ENCODE measurements at regions not wholly inside any gene's neighbourhood (a gene's known extent, or its start where the extent isn't known, plus 50 kb on each side); places are given as distances from the start of the nearest gene placed in this dataset.

DNA sequence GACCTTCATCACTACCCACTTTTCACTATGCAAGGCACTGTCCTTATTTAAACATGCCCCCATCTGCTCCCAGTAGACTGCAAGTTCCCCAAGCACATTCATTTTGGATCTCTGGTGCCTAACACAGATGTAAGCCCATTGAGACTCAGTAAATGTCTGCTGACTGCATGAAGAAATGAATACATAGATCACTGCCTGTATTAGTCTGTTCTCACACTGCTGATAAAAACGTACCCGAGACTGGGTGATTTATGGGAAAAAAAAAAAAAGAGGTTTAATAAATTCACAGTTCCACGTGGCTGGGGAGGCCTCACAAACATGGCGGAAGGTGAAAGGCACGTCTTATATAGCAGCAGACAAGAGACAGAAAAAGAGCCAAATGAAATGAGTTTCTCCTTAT is 204.9 kb downstream of the ATG4C start:
- Histone ChIP-seq H3K9me3 (replicated peaks; ENCODE audit: control insufficient read depth, insufficient read depth, low read length) (no peaks in the 10 kb centered on the region), H4K20me1 (ENCODE audit: control insufficient read depth, insufficient read depth) (no peaks in the 10 kb centered on the region), H3K79me2 (ENCODE audit: control insufficient read depth, insufficient read depth, low read length) (no peaks in the 10 kb centered on the region), H3K36me3 (ENCODE audit: control insufficient read depth in 2 of 2, insufficient read depth in 2 of 2, low read length in 1 of 2) (no peaks in the 10 kb centered on the region), H3K4me1 (ENCODE audit: control insufficient read depth, insufficient read depth, low read length) (no peaks in the 10 kb centered on the region), H2AFZ (ENCODE audit: control insufficient read depth, low read depth, low read length) (no peak overlapping the region), H3K9ac (ENCODE audit: control insufficient read depth, insufficient read depth, low read length) (no peak overlapping the region), H3K4me2 (ENCODE audit: control insufficient read depth, insufficient read depth) (no peak overlapping the region), H3K27ac (ENCODE audit: control insufficient read depth, insufficient read depth) (no peak overlapping the region), H3K27me3 (replicated peaks in 1 of 2; ENCODE audit: control insufficient read depth in 2 of 2, insufficient read depth in 2 of 2, low read length in 1 of 2) (no peaks in the 10 kb centered on the region; a peak in 1 of 4 replicates), H3K4me3 (no peak overlapping the region)
- ChIA-PET RAD21 (ENCODE audit: unreplicated experiment) (no interaction called here), SMC1A (ENCODE audit: uncharacterized antibody, unreplicated experiment) (no interaction called here), POLR2A (no interaction called here), CTCF (no interaction called here)
- ATAC-seq = no peak
- no peak for DNase-seq (ENCODE audit: low read depth, low spot score)
- intact Hi-C loops (cut with micrococcal nuclease; ENCODE audit: unreplicated experiment) (no loop called here), in situ Hi-C loops (cut with MboI) (no loop called here)
- 14% methylated on average over 5 of the region's 5 CpGs for WGBS (ENCODE audit: insufficient coverage, insufficient replicate concordance, low lambda C conversion rate, missing lambda C conversion rate)
- TF ChIP-seq, protein P1, sequence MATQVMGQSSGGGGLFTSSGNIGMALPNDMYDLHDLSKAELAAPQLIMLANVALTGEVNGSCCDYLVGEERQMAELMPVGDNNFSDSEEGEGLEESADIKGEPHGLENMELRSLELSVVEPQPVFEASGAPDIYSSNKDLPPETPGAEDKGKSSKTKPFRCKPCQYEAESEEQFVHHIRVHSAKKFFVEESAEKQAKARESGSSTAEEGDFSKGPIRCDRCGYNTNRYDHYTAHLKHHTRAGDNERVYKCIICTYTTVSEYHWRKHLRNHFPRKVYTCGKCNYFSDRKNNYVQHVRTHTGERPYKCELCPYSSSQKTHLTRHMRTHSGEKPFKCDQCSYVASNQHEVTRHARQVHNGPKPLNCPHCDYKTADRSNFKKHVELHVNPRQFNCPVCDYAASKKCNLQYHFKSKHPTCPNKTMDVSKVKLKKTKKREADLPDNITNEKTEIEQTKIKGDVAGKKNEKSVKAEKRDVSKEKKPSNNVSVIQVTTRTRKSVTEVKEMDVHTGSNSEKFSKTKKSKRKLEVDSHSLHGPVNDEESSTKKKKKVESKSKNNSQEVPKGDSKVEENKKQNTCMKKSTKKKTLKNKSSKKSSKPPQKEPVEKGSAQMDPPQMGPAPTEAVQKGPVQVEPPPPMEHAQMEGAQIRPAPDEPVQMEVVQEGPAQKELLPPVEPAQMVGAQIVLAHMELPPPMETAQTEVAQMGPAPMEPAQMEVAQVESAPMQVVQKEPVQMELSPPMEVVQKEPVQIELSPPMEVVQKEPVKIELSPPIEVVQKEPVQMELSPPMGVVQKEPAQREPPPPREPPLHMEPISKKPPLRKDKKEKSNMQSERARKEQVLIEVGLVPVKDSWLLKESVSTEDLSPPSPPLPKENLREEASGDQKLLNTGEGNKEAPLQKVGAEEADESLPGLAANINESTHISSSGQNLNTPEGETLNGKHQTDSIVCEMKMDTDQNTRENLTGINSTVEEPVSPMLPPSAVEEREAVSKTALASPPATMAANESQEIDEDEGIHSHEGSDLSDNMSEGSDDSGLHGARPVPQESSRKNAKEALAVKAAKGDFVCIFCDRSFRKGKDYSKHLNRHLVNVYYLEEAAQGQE (IDR thresholded peaks at IDR 0.05; ENCODE audit: low read depth, low read length) = no peak
- no peak for TF ChIP-seq HDGF (IDR thresholded peaks at IDR 0.05)
- TF ChIP-seq, protein P2, sequence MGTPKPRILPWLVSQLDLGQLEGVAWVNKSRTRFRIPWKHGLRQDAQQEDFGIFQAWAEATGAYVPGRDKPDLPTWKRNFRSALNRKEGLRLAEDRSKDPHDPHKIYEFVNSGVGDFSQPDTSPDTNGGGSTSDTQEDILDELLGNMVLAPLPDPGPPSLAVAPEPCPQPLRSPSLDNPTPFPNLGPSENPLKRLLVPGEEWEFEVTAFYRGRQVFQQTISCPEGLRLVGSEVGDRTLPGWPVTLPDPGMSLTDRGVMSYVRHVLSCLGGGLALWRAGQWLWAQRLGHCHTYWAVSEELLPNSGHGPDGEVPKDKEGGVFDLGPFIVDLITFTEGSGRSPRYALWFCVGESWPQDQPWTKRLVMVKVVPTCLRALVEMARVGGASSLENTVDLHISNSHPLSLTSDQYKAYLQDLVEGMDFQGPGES (IDR thresholded peaks at IDR 0.05) = no peak
- TF ChIP-seq BRCA1 (IDR thresholded peaks at IDR 0.05; ENCODE audit: low read depth, low read length) = no peak
- TF ChIP-seq, protein P3, sequence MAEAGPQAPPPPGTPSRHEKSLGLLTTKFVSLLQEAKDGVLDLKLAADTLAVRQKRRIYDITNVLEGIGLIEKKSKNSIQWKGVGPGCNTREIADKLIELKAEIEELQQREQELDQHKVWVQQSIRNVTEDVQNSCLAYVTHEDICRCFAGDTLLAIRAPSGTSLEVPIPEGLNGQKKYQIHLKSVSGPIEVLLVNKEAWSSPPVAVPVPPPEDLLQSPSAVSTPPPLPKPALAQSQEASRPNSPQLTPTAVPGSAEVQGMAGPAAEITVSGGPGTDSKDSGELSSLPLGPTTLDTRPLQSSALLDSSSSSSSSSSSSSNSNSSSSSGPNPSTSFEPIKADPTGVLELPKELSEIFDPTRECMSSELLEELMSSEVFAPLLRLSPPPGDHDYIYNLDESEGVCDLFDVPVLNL (IDR thresholded peaks at IDR 0.05; ENCODE audit: low read depth, low read length) = no peak
- TF ChIP-seq TCF7 (IDR thresholded peaks at IDR 0.05; ENCODE audit: borderline replicate concordance) = no peak
- no peak for TF ChIP-seq FOXM1 (IDR thresholded peaks at IDR 0.05; ENCODE audit: low read depth, low read length)
- TF ChIP-seq POLR2AphosphoS5 (IDR thresholded peaks at IDR 0.05; ENCODE audit: low read length) = no peak
- TF ChIP-seq ZNF274 (IDR thresholded peaks at IDR 0.05; ENCODE audit: insufficient read depth, insufficient read length) = no peak
- no peak for TF ChIP-seq ZNF384 (IDR thresholded peaks at IDR 0.05; ENCODE audit: borderline replicate concordance, low read depth, low read length)
- no peak for FAIRE-seq
- no TSS peak for BruUV-seq (replicated peaks)
